ENCODE measurements at regions not wholly inside any gene's neighbourhood (a gene's known extent, or its start where the extent isn't known, plus 50 kb on each side); places are given as distances from the start of the nearest gene placed in this dataset.

DNA sequence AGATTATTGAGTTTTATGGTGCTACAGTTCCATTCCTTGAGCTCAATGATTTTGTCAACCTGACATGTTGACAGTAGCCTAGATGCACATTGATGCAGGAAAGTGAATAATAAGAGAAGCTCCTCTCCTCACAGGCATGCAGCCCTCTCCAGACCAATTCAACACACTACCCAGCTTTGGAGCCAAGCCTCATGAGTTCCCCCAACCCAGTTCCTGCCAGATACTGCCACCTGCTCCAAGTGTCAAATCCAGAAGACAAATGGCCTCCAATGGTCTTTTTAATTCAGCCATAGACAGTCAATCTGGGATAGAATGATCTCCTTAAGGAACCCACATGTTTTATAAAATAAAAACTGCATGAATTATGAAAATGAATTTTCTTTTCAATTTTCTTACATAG, 83.7 kb upstream of the ARHGEF3 start:
- TF ChIP-seq, protein P1, sequence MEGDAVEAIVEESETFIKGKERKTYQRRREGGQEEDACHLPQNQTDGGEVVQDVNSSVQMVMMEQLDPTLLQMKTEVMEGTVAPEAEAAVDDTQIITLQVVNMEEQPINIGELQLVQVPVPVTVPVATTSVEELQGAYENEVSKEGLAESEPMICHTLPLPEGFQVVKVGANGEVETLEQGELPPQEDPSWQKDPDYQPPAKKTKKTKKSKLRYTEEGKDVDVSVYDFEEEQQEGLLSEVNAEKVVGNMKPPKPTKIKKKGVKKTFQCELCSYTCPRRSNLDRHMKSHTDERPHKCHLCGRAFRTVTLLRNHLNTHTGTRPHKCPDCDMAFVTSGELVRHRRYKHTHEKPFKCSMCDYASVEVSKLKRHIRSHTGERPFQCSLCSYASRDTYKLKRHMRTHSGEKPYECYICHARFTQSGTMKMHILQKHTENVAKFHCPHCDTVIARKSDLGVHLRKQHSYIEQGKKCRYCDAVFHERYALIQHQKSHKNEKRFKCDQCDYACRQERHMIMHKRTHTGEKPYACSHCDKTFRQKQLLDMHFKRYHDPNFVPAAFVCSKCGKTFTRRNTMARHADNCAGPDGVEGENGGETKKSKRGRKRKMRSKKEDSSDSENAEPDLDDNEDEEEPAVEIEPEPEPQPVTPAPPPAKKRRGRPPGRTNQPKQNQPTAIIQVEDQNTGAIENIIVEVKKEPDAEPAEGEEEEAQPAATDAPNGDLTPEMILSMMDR (conservative IDR thresholded peaks at IDR 0.05; ENCODE audit: low read depth, low read length): no peak
- TF ChIP-seq POLR2A (IDR thresholded peaks at IDR 0.05; ENCODE audit: low read depth, low read length): no peak
